Astrocyte (in vitro differentiated cells and primary cell): ENCODE measurements at regions not wholly inside any gene's neighbourhood (a gene's known extent, or its start where the extent isn't known, plus 50 kb on each side); places are given as distances from the start of the nearest gene placed in this dataset.

Source experiments
- CTCF ChIP-seq: IDR thresholded peaks from 2 replicates; pipeline ENCODE4 v1.5.1; 2011; ENCODE audit warnings: low read depth, mild to moderate bottlenecking, inconsistent platforms, low read length, moderate library complexity; ENCODE audit not compliant: insufficient read depth
- EZH2 ChIP-seq: IDR thresholded peaks from 2 replicates; pipeline ENCODE4 v1.6.1; 2012; ENCODE audit warnings: mild to moderate bottlenecking, low read length, inconsistent platforms; ENCODE audit not compliant: insufficient read depth

DNA sequence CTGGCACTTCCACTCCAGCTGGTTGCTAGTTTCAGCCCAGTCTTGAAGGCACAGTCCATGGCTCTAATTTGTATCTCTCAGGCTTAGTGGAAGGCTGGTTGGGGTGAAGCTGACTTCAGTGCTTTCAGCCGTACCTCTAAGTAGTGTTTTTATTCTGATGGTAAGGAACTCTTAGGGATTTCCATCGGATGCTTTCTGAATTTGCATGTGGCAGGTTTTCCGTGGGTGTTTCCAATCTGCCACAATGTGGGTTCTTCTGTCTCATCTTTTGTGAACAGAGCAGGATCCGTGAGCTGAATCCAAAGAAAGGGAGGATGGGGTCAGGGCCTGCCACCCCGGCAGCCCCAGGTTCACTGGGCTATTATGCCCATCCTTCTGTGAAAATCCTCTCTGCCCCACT lies 607.9 kb upstream of the MKI67 start:
- TF ChIP-seq CTCF, result no peak
- no peak for TF ChIP-seq EZH2
